ENCODE measurements at regions not wholly inside any gene's neighbourhood (a gene's known extent, or its start where the extent isn't known, plus 50 kb on each side); places are given as distances from the start of the nearest gene placed in this dataset.

GRCh38 chr13:74945637-74946036 lies 536.3 kb downstream of the TBC1D4 start:
- Histone ChIP-seq H2BK12ac (ENCODE audit: low read depth, low read length) (no peak overlapping the region), H3K18ac (ENCODE audit: extremely low read depth, low read length) (no peak overlapping the region), H3K4ac (replicated peaks; ENCODE audit: insufficient read length, low read depth, low read length) (no peak overlapping the region), H3K27ac (ENCODE audit: low read depth, low read length) (no peak overlapping the region), H3K4me2 (ENCODE audit: insufficient read depth in 1 of 2, low read depth in 2 of 2, low read length in 2 of 2) (no peak overlapping the region), H4K8ac (ENCODE audit: extremely low read depth, insufficient read depth, low read length) (no peak overlapping the region), H2BK120ac (replicated peaks; ENCODE audit: low read depth, low read length) (no peak overlapping the region), H2BK5ac (ENCODE audit: low read depth, low read length) (no peak overlapping the region), H2BK20ac (ENCODE audit: low read length) (no peak overlapping the region), H4K91ac (replicated peaks; ENCODE audit: insufficient read length, low read length) (no peak overlapping the region), H4K20me1 (replicated peaks in 1 of 2; ENCODE audit: control insufficient read depth in 1 of 2, insufficient read depth in 2 of 2, low read length in 2 of 2) (no peaks in the 10 kb centered on the region), H2BK15ac (ENCODE audit: low read length) (no peak overlapping the region), H3K36me3 (ENCODE audit: control insufficient read depth in 2 of 4, insufficient read depth in 4 of 4, low read length in 3 of 4) (no peaks in the 10 kb centered on the region), H3K79me2 (ENCODE audit: control insufficient read depth in 1 of 2, insufficient read depth in 2 of 2, low read length in 2 of 2) (no peaks in the 10 kb centered on the region), H3K79me1 (ENCODE audit: low read depth, low read length) (no peaks in the 10 kb centered on the region), H3K14ac (ENCODE audit: insufficient read length) (no peak overlapping the region), H2AK5ac (ENCODE audit: low read depth, low read length) (no peak overlapping the region), H3K23me2 (ENCODE audit: low read depth, low read length) (no peaks in the 10 kb centered on the region), H3K27me3 (replicated peaks in 1 of 4; ENCODE audit: control insufficient read depth in 3 of 4, extremely low read depth in 1 of 4, insufficient read depth in 3 of 4, low read length in 3 of 4) (no peaks in the 10 kb centered on the region), H3K9ac (replicated peaks in 1 of 4; ENCODE audit: extremely low read depth in 1 of 4, low read depth in 3 of 4, low read length in 3 of 4) (no peak overlapping the region), H3K9me3 (ENCODE audit: insufficient read depth in 2 of 2, low read depth in 1 of 2, low read length in 1 of 2) (no peaks in the 10 kb centered on the region), H4K5ac (ENCODE audit: insufficient read length, low read depth, low read length) (no peak overlapping the region), H3K56ac (replicated peaks; ENCODE audit: insufficient read length, low read depth, low read length) (no peak overlapping the region), H3K4me1 (replicated peaks in 1 of 4; ENCODE audit: control insufficient read depth in 3 of 4, insufficient read depth in 4 of 4, low read length in 3 of 4) (no peaks in the 10 kb centered on the region), H3K23ac (ENCODE audit: insufficient read length) (no peak overlapping the region), H3K4me3 (ENCODE audit: extremely low read depth in 1 of 4, insufficient read depth in 2 of 4, low read depth in 3 of 4, low read length in 4 of 4) (no peak overlapping the region), H2AFZ (ENCODE audit: low read length) (no peak overlapping the region)
- DNase-seq (ENCODE audit: low read depth in 1 of 2, low spot score in 2 of 2): no peak
- POLR2A ChIA-PET (ENCODE audit: partially characterized antibody): no interaction called here
- CTCF ChIA-PET (ENCODE audit: partially characterized antibody): no interaction called here
- no CpG with 5 or more reads among the region's 2 CpGs for WGBS, 2 experiments (ENCODE audit: extremely low coverage in 1 of 2, insufficient coverage in 1 of 2, insufficient read length in 1 of 2, insufficient replicate concordance in 2 of 2, low coverage in 1 of 2, low lambda C conversion rate in 2 of 2, missing lambda C conversion rate in 1 of 2)
- no peak for FAIRE-seq
- TF ChIP-seq FOSL1 (IDR thresholded peaks at IDR 0.05; ENCODE audit: insufficient read depth, low read depth, low read length): no peak
- TF ChIP-seq KDM1A (IDR thresholded peaks at IDR 0.05; ENCODE audit: borderline replicate concordance, low read length): no peak
- no peak for TF ChIP-seq BCL11A (IDR thresholded peaks at IDR 0.05; ENCODE audit: low read depth in 2 of 2, low read length in 2 of 2)
- TF ChIP-seq POU5F1 (IDR thresholded peaks at IDR 0.05; ENCODE audit: low read depth, low read length): no peak
- no peak for TF ChIP-seq BACH1 (IDR thresholded peaks at IDR 0.05; ENCODE audit: low read length)
- no peak for TF ChIP-seq CBX8 (IDR thresholded peaks at IDR 0.05; ENCODE audit: borderline replicate concordance, low read depth, low read length)
- TF ChIP-seq SIN3A (conservative IDR thresholded peaks at IDR 0.05 in 1 of 2, IDR thresholded peaks at IDR 0.05 in 1 of 2; ENCODE audit: low read depth in 1 of 2, low read length in 2 of 2): no peak
- TF ChIP-seq SAP30 (IDR thresholded peaks at IDR 0.05; ENCODE audit: insufficient read depth, insufficient replicate concordance, low read length): no peak
- TF ChIP-seq, protein P1, sequence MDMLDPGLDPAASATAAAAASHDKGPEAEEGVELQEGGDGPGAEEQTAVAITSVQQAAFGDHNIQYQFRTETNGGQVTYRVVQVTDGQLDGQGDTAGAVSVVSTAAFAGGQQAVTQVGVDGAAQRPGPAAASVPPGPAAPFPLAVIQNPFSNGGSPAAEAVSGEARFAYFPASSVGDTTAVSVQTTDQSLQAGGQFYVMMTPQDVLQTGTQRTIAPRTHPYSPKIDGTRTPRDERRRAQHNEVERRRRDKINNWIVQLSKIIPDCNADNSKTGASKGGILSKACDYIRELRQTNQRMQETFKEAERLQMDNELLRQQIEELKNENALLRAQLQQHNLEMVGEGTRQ (IDR thresholded peaks at IDR 0.05; ENCODE audit: low read length): no peak
- TF ChIP-seq TEAD4 (IDR thresholded peaks at IDR 0.05; ENCODE audit: low read depth, low read length): no peak
- no peak for TF ChIP-seq EGR1 (IDR thresholded peaks at IDR 0.05; ENCODE audit: borderline replicate concordance, low read depth, low read length)
